Stimulated activated CD4-positive, alpha-beta T cell treated with anti-CD3 and anti-CD28 coated beads, TNF-alpha, amount 100 ng/mL, for 48 hours (primary cell): ENCODE measurements at regions not wholly inside any gene's neighbourhood (a gene's known extent, or its start where the extent isn't known, plus 50 kb on each side); places are given as distances from the start of the nearest gene placed in this dataset.
"Not testable (repeated sequence)": the region's sequence is repeated elsewhere in the genome, so short reads cannot be mapped to it uniquely, and the experiment has no call there.

Source experiments
- DNase-seq, 3 donors: peaks; one replicate each; pipeline ENCODE4 v3.0.0-alpha.2; 2020; ENCODE audit warnings: low read depth in 3 of 3

DNA sequence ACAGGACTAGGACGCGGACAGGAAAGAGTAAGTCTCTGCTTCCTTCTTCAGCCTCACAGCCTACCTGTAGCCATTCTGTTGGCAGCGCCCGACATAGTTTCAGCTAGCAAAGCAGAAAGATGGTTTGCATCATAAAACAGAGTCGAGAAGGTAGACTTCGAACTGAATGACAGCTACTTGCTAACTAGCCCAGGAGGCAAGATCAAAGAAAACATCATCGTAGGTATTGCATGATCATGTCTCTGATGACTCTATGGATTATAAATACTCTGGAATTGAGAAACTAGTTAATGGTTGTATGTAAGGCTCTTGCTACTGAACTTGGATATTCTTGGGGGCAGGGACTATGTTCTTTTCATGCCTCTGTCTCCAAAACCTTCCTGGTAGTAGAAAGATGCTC is 333.1 kb upstream of the KLF3 start:
- DNase-seq = no peak

- no peak for DNase-seq
Observed at GRCh38 chr4:38332699-38333098, 331.3 kb upstream of the KLF3 start.

- no peak for DNase-seq
Observed at GRCh38 chr4:38333219-38333618, 330.8 kb upstream of the KLF3 start.

- no peak for DNase-seq
Observed at GRCh38 chr4:38334791-38335190, 329.2 kb upstream of the KLF3 start.

DNA sequence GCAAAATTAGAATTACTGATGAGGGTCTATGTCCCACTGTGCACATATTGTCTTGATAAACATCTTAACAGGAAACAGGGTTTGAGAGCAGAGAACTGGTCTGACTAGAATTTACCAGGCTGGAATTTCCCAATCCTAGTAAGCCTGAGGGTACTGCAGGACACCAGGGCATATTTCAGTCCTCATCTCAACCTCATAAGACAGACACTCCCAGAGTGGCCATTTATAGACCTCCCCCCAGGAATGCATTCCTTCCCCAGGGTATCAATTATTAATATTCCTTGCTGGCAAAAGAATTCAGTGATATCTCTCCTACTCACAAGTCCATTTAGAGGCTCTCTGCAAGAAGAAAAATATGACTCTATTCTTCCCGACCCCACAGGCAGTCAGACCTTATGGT is 325.1 kb upstream of the KLF3 start:
- not testable (repeated sequence) for DNase-seq

DNA sequence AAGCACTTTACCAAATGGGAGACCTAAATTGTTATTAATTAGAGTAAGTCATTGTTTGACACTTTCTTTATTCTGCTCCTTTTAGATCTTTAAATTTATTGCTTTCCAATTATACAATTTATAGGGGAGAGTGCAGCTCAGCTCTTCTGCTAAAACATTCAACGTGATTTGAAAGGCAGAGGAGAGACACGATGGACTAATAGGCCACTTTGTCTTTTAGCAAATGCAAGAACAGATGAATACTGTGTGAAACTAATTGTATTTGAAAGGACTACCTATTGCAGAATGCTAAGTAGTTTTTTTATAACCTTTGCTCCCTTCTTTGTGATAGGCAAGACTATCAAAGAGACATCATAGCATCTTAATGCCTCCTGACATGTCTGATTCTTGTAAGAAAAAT is 320.4 kb upstream of the KLF3 start:
- no peak for DNase-seq

DNA sequence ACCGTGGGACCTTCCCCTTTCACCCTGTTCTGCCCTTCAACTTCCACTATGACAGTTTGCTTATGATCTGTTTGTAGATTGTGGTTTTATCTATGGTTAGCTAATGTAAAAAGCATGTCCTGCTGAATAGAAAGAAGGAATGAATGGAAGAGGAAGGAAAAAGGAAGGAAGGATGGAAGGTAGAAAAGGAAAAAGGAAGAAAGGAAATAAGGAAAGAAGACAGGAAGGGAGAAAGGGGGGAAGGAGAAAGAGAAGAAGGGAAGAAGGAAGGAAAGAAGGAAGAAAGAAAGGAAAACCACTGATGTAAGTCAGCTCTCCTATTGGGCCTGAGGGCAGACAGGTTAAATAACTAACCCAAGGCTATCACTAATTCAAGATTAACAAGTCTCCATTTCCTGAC is 319.1 kb upstream of the KLF3 start:
- no peak for DNase-seq

- no peak for DNase-seq
Observed at GRCh38 chr4:38347251-38347650, 316.7 kb upstream of the KLF3 start.

DNA sequence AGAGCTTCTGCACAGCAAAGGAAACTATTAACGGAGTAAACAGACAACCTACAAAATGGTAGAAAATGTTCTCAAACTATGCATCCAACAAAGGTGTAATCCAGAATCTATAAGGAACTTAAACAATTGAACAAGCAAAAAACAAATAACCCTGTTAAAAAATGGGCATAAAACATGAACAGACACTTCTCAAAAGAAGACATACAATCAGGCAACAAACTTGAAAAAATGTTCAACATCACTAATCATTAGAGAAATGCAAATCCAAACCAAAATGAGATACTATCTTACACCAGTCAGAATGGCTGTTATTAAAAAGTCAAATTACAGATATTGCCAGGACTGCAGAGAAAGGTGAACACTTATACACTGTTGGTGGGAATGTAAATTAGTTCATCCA is 309.6 kb upstream of the KLF3 start:
- no peak for DNase-seq

DNA sequence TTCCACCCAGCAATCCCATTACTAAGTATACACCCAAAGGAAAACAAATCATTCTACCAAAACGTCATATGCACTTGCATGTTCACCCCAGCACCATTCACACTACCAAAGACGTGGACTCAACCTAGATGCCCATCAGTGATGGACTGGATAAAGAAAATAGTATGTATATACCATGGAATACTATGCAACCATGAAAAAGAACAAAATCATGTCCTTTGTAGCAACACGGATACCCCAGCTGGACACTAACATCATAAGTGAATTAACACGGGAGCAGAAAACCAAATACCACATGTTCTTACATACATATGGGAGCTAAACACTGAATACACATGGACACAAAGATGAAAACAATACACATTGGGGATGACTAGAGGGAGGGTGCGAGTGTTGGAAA is 309.1 kb upstream of the KLF3 start:
- no peak for DNase-seq

- DNase-seq = no peak
Observed at GRCh38 chr4:38356686-38357085, 307.3 kb upstream of the KLF3 start.

DNA sequence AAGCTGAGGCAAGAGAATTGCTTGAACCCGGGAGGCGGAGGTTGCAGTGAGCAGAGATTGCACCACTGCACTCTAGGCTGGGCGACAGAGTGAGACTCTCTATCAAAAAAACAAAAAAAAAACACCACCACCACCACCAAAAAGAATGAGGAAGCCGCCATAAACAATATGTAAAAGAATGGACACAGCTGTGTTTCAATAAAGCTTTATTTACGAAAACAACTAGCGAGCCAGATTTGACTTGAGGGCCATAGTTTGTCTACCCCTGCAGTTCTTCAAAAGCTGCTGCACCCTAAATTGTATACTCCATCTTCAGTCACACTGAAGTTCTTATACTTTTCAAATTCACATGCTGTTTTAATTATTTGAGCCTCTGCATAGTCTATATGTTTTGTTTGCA is 306.5 kb upstream of the KLF3 start:
- DNase-seq = no peak

DNA sequence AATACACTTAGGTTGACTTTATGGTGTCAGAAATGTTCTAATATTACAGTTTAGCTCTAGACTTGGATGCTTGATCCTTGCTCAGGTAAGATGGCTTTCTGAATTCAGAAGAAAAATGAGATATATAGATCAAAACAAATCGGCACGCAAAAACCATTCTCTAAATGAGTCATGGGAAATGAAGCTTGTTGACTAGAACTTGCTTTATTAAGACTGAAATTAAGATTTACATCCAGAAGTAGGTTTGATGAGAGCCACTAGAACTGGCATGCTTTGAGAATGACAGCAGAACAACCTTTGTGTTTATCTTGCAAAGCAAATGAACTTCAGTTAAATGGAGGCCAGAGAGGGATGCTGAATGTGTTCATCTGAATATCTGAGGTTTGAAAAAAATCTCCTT is 304.9 kb upstream of the KLF3 start:
- DNase-seq = no peak

- DNase-seq = no peak
Observed at GRCh38 chr4:38360201-38360600, 303.8 kb upstream of the KLF3 start.

GRCh38 chr4:38364383-38364963 is 299.5 kb upstream of the KLF3 start:
- no peak for DNase-seq

GRCh38 chr4:38365261-38365660 is 298.7 kb upstream of the KLF3 start:
- DNase-seq = no peak

GRCh38 chr4:38365748-38366310 is 298.2 kb upstream of the KLF3 start:
- DNase-seq = no peak

DNA sequence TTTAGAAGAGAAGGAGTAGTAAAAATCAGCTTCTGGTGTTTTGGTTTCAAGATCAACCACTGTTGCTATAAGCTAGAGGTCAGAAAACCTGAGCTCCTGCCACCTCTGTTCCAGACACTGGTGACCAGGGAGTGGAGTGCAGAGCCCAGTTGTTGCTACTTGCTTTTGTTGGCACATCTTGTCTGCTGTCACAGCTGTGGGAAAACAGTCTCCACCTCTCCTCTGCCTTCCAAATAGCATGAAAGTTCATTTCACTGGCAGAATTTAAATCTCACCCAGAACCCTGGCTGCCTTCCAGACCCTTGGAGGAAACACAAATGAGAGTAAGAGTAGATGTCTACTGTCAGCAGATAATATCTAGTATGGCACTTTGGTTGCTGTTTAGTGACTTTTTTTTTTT is 297.5 kb upstream of the KLF3 start:
- DNase-seq = no peak

GRCh38 chr4:38366997-38367396 is 297.0 kb upstream of the KLF3 start:
- DNase-seq = no peak

- no peak for DNase-seq
Observed at GRCh38 chr4:38367642-38368174, 296.3 kb upstream of the KLF3 start.

- no peak for DNase-seq
Observed at GRCh38 chr4:38368613-38369012, 295.4 kb upstream of the KLF3 start.

- DNase-seq = no peak
Observed at GRCh38 chr4:38371391-38371851, 292.6 kb upstream of the KLF3 start.

GRCh38 chr4:38373375-38373774 is 290.6 kb upstream of the KLF3 start:
- DNase-seq = no peak

GRCh38 chr4:38377195-38377594 is 286.8 kb upstream of the KLF3 start:
- DNase-seq = no peak
